H1 (cell line): ENCODE measurements at regions not wholly inside any gene's neighbourhood (a gene's known extent, or its start where the extent isn't known, plus 50 kb on each side); places are given as distances from the start of the nearest gene placed in this dataset.

Experiments used
- BRCA1 ChIP-seq: IDR thresholded peaks from 2 replicates; pipeline ENCODE4 v1.6.1; 2012; ENCODE audit warnings: low read depth, low read length, improper control_type of control experiment
- CREB1 ChIP-seq: IDR thresholded peaks from 2 replicates; pipeline ENCODE4 v1.6.1; 2012; ENCODE audit warnings: inconsistent platforms
- E2F6 ChIP-seq: IDR thresholded peaks from 2 replicates; pipeline ENCODE4 v1.6.1; 2012; ENCODE audit warnings: inconsistent platforms
- HDAC6 ChIP-seq: IDR thresholded peaks from one replicate; pipeline ENCODE4 v1.7.1; 2012; ENCODE audit warnings: low read depth, mild to moderate bottlenecking, inconsistent platforms, low read length, moderate library complexity
- MAFK ChIP-seq: IDR thresholded peaks from 2 replicates; pipeline ENCODE4 v1.6.1; 2012; ENCODE audit warnings: low read depth, mild to moderate bottlenecking, improper control_type of control experiment, low read length
- NRF1 ChIP-seq: IDR thresholded peaks from 2 replicates; pipeline ENCODE4 v1.6.1; 2011; ENCODE audit warnings: mild to moderate bottlenecking, low read depth, low read length, improper control_type of control experiment
- POLR2AphosphoS5 ChIP-seq: IDR thresholded peaks from 2 replicates; pipeline ENCODE4 v1.6.1; 2011; ENCODE audit warnings: low read depth, low read length
- POU5F1 ChIP-seq: IDR thresholded peaks from 2 replicates; pipeline ENCODE4 v1.6.1; 2011; ENCODE audit warnings: low read depth, mild to moderate bottlenecking, low read length, moderate library complexity
- RNF2 ChIP-seq: fragments of 200-900, 300-1000 bp; sonication (generic); IDR thresholded peaks from 2 replicates; pipeline ENCODE4 v1.7.1; 2016; ENCODE audit warnings: borderline replicate concordance, low read depth, mild to moderate bottlenecking, antibody characterized with exemption, low read length; ENCODE audit not compliant: poor library complexity, severe bottlenecking; ENCODE audit errors: missing control alignments
- TF ChIP-seq, protein P1 (sequence below): fragments of 300-600 bp; sonication (generic); IDR thresholded peaks from 2 replicates; pipeline ENCODE4 v1.7.1; 2012; ENCODE audit warnings: low read length, moderate library complexity, mild to moderate bottlenecking, inconsistent platforms; ENCODE audit not compliant: insufficient replicate concordance

DNA sequence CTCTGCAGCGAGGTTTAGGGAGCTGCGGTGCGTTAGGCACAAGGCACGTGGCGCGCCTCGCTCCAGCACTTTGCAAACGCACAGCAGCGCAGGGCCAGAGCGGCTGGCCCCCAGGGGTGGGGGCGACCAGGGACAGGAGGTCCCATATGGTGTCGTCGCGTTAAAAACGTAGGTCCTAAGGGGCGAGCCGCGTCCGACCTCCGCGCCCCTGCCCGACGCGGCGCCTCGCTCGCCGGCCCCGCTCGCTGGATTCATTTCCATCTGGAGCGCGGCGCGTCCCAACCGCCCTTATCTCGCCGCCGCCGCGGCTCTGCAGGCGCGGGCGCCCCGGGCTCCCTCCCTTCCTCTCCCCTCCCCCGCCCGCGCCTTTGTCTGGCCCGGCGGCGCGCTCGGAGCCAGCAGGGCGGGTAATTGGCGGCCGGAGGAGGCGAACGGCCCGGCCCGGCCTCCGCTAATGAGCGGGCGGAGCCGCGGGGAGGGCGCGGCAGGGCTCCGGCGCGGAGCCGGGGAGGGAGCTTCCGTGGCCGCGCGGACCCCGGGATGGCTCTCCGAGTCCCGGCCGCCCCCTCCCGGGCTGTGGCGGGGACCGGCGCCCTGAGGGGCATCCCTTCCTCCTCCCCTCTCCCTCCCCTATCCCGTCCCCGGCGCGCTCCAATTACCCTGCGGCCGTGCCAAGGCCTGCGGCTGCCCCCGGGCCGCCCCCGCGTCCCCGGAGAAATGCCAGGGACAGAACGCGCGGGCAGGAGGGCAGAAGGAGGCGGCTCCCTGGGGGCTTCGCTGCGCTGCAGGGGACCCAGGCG lies 409.0 kb downstream of the BCOR start (continued):
- TF ChIP-seq BRCA1 (no peak), POLR2AphosphoS5 (no peak), POU5F1 (no peak), RNF2 (no peak), E2F6 (peak; percentile 92), CREB1 (no peak), NRF1 (no peak), MAFK (no peak), HDAC6 (no peak)
- TF ChIP-seq, protein P1, sequence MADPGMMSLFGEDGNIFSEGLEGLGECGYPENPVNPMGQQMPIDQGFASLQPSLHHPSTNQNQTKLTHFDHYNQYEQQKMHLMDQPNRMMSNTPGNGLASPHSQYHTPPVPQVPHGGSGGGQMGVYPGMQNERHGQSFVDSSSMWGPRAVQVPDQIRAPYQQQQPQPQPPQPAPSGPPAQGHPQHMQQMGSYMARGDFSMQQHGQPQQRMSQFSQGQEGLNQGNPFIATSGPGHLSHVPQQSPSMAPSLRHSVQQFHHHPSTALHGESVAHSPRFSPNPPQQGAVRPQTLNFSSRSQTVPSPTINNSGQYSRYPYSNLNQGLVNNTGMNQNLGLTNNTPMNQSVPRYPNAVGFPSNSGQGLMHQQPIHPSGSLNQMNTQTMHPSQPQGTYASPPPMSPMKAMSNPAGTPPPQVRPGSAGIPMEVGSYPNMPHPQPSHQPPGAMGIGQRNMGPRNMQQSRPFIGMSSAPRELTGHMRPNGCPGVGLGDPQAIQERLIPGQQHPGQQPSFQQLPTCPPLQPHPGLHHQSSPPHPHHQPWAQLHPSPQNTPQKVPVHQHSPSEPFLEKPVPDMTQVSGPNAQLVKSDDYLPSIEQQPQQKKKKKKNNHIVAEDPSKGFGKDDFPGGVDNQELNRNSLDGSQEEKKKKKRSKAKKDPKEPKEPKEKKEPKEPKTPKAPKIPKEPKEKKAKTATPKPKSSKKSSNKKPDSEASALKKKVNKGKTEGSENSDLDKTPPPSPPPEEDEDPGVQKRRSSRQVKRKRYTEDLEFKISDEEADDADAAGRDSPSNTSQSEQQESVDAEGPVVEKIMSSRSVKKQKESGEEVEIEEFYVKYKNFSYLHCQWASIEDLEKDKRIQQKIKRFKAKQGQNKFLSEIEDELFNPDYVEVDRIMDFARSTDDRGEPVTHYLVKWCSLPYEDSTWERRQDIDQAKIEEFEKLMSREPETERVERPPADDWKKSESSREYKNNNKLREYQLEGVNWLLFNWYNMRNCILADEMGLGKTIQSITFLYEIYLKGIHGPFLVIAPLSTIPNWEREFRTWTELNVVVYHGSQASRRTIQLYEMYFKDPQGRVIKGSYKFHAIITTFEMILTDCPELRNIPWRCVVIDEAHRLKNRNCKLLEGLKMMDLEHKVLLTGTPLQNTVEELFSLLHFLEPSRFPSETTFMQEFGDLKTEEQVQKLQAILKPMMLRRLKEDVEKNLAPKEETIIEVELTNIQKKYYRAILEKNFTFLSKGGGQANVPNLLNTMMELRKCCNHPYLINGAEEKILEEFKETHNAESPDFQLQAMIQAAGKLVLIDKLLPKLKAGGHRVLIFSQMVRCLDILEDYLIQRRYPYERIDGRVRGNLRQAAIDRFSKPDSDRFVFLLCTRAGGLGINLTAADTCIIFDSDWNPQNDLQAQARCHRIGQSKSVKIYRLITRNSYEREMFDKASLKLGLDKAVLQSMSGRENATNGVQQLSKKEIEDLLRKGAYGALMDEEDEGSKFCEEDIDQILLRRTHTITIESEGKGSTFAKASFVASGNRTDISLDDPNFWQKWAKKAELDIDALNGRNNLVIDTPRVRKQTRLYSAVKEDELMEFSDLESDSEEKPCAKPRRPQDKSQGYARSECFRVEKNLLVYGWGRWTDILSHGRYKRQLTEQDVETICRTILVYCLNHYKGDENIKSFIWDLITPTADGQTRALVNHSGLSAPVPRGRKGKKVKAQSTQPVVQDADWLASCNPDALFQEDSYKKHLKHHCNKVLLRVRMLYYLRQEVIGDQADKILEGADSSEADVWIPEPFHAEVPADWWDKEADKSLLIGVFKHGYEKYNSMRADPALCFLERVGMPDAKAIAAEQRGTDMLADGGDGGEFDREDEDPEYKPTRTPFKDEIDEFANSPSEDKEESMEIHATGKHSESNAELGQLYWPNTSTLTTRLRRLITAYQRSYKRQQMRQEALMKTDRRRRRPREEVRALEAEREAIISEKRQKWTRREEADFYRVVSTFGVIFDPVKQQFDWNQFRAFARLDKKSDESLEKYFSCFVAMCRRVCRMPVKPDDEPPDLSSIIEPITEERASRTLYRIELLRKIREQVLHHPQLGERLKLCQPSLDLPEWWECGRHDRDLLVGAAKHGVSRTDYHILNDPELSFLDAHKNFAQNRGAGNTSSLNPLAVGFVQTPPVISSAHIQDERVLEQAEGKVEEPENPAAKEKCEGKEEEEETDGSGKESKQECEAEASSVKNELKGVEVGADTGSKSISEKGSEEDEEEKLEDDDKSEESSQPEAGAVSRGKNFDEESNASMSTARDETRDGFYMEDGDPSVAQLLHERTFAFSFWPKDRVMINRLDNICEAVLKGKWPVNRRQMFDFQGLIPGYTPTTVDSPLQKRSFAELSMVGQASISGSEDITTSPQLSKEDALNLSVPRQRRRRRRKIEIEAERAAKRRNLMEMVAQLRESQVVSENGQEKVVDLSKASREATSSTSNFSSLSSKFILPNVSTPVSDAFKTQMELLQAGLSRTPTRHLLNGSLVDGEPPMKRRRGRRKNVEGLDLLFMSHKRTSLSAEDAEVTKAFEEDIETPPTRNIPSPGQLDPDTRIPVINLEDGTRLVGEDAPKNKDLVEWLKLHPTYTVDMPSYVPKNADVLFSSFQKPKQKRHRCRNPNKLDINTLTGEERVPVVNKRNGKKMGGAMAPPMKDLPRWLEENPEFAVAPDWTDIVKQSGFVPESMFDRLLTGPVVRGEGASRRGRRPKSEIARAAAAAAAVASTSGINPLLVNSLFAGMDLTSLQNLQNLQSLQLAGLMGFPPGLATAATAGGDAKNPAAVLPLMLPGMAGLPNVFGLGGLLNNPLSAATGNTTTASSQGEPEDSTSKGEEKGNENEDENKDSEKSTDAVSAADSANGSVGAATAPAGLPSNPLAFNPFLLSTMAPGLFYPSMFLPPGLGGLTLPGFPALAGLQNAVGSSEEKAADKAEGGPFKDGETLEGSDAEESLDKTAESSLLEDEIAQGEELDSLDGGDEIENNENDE, result no peak
